EH (cell line): ENCODE measurements at regions not wholly inside any gene's neighbourhood (a gene's known extent, or its start where the extent isn't known, plus 50 kb on each side); places are given as distances from the start of the nearest gene placed in this dataset.

ENCODE experiments used
- DNase-seq: peaks from one replicate; pipeline ENCODE4 v3.0.0-alpha.2; 2015; ENCODE audit warnings: low read depth

DNA sequence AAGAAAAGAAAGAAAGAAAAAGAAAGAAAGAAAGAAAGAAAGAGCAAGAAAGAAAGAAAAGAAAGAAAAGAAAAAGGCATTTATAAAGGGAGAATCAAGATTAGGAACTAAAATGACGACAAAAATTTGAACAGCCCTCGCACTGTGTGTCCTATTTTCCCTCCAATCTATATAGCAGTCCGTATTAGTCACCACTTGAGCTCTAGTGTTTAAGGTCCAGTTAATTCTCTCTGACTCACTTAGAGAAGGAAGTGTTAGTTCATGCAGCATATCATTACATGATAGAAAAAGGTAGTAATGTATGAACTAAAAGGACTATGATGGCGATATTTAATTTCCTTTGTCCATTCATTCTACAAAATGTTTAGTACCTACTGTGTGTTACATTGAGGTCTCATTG is 122.7 kb downstream of the CBLL2 start:
- DNase-seq = peak; percentile 51

DNA sequence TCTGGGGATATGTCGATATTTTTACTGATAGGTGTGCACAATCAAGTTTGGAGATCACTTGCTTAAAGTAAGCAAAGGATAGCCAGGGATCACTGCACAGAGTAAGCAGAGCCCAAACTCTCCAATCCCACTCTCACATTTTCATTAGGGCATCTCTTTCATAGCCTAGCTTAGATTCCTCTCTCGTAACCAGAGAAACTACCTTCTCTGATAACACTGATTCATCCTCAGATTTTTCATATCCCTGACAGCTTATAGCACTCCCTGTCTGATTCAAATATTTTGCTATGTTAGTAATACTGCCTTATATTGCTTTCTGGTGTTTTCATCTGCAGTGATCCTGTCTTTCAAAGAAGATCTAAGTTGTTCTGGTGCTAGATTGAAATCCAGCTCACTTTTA is 123.7 kb downstream of the CBLL2 start:
- DNase-seq = peak; percentile 32

GRCh38 chrX:22397566-22397965 is 124.9 kb downstream of the CBLL2 start:
- DNase-seq = peak; percentile 53

GRCh38 chrX:22399437-22400192 is 126.9 kb downstream of the CBLL2 start:
- peak; percentile 61 for DNase-seq

GRCh38 chrX:22404297-22404696 is 131.6 kb downstream of the CBLL2 start:
- DNase-seq = no peak

GRCh38 chrX:22406201-22406737 is 133.6 kb downstream of the CBLL2 start:
- DNase-seq = no peak

DNA sequence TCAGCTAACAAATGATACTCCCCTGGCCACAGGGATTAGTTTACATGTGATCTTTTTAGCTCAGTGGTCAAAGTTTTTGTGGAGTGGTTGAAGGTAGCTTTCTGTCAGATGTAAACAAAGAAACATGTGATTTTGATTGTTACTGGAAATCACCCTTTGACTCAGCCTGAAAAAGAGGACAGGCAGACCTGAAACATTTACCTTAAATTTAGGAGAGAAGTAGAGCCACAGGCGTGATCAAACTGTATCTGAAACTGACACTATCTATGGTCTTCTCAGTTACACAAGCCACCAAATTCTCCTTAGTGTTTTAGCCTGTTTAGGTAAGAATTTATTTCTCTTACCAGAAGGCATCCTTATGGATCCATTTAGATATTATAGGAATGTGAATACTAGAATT is 136.7 kb downstream of the CBLL2 start:
- no peak for DNase-seq

- no peak for DNase-seq
Observed at GRCh38 chrX:22424122-22424915, 151.6 kb downstream of the CBLL2 start.

DNA sequence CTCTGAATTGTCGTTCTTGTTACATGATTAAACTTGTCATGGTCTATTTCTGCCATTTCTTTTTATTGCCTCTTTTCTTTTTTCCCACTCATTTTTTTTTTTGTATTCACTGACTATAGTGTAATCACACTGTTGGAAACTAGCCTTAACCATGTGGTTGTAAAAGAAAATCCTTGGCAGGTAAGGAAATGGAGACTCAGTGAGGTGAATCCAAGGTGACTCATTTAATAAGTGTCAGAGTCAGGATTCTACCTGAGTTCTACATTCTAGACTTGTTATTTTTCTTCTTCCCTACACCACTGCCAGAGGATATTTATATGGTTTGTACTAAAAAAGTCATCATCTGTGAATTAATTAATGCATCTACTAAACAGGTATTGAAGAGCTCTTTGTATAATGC is 152.2 kb downstream of the CBLL2 start:
- DNase-seq = no peak

DNA sequence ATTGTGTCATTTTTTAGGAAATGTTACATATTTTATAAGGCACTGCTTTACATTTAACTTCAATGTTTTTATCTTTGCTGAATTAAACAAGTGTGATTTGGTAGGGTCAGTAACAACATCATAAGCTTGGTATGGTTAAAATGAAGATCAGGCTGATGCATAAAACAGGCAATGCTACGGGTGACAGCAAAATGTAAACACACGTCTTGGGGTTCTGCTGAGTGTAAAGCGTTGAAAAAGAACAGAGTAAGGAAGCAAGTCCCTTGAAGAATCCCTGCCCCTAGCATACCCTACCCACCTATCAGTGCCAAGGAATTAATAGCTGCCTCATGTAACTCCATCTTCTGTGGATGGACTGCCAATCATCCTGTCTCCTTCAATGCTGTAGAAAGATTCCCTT is 157.0 kb downstream of the CBLL2 start:
- no peak for DNase-seq

- no peak for DNase-seq
Observed at GRCh38 chrX:22430701-22431100, 158.0 kb downstream of the CBLL2 start.

GRCh38 chrX:22433292-22434070 is 160.8 kb downstream of the CBLL2 start:
- no peak for DNase-seq

DNA sequence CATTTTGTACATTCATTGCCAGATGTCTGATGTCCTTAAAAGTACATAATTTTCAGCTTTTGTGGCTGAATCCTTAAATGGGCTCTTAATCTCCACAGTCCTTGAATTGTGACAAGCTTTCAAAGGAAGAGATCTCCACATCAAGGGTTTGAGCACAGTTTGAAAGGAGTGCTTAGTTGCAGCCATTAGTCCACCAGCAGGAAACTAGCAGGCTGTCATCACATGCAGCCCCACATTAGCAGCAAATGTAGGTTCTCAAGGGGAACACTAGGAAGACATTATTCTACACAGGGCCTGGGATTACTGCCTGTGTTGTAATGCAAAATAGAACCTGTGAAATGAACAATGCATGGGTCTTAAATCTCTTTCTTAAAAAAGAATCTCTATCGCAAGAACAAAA is 173.2 kb downstream of the CBLL2 start:
- no peak for DNase-seq

DNA sequence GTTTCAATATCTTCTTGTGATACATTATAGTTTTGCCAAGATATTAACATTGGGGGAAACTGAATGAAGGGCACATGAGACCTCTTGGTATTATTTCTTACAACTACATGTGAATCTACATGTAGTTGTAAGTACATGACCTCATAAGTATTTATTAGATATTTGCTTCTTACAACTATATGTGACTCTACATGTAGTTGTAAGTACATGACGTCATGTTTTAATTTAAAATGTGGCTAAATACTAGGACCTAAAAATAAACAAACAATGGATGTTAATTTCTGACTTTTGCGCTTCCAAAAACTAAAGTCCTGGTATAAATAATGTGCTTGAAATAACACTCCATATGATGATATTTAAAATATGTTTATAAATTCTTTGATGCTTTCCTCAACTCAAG is 190.2 kb downstream of the CBLL2 start:
- no peak for DNase-seq

DNA sequence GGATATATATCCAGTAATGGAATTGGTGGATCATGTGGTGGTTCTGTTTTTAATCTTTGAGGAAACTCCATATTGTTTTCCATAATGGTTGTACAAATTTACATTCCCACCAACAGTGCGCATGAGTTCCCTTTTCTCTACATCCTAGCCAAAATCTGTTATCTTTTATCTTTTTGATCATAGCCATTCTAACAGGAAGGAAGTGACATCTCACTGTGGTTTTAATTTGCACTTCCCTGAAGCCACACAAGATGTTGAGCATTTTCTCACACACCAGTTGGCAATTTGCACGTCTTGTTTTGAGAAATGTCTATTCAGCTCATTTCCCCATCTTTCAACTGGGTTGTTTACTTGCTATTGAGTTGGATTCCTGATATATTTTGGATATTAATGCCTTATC is 194.9 kb downstream of the CBLL2 start:
- DNase-seq = no peak

- peak; percentile 38 for DNase-seq
Observed at GRCh38 chrX:22481436-22481835, 208.7 kb downstream of the CBLL2 start.

- no peak for DNase-seq
Observed at GRCh38 chrX:22486296-22486695, 213.6 kb downstream of the CBLL2 start.

DNA sequence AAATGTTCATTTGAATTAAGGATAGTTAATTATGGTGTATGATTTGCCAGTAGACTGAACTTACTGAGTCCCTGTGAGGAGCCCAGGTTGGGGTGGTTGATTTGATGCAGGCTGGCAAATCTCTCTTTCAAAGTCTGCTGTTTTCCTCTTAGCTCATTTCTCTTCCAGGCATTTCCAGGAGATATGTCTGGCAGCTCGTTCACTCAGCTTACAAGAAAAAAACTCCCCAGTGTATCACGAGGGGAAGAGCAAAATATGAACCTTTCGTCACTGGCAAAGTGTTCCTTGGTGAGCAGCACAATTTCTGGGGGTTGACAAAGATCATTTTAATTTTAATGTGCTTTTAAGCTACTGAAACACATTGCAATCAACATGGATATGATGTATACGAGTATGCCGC is 244.2 kb downstream of the CBLL2 start:
- DNase-seq = no peak

- DNase-seq = no peak
Observed at GRCh38 chrX:22520128-22520828, 247.6 kb downstream of the CBLL2 start.

- DNase-seq = peak; percentile 71
Observed at GRCh38 chrX:22526339-22526738, 253.6 kb downstream of the CBLL2 start.

DNA sequence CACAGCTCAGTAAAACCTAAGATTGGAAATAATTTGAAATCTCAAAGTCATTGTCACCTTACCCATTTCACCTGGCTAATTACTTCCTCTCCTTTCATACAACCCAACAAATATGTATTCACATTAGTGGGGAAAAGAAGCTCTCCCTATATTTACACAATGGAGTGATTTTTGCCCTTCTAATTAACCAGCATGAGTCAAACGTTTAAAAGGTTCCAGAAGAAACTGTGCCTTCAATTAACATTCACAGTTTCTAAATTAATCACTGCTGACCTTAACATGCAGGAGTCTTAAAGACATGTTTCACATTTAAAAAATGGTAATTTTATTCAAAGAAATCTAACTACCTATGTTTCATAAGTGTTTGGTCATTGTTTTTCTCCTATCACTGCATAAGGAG is 254.6 kb downstream of the CBLL2 start:
- DNase-seq = no peak

DNA sequence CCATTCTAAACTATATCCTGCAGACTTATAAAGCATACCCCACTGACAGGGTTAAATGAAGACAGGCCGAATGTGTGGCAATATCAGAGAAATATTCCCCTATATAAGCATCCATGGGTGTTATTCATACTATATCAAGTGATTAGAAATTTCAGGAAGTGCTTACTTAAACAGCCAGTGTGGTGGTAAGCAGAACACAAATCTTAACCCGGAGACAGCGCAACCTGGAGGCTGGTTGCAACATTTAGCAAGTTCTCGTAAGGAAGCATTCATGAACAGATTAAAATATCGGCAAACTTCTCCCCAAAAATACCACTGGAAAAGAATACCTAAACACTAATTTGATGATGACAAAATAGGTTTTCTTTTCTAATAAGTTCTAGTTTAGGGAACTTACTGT is 261.2 kb downstream of the CBLL2 start:
- DNase-seq = no peak
